HepG2 (cell line): ENCODE measurements at regions not wholly inside any gene's neighbourhood (a gene's known extent, or its start where the extent isn't known, plus 50 kb on each side); places are given as distances from the start of the nearest gene placed in this dataset.

Experiments used
- HMG20A ChIP-seq: IDR thresholded peaks from 2 replicates; pipeline ENCODE4 v1.6.1; 2016; ENCODE audit warnings: borderline replicate concordance
- HOXA5 ChIP-seq: sonication (generic); formaldehyde crosslinking; IDR thresholded peaks from 2 replicates; pipeline ENCODE4 v1.4.0; 2020; ENCODE audit warnings: missing genetic modification reagents
- RFXAP ChIP-seq: sonication (generic); formaldehyde crosslinking; IDR thresholded peaks from 2 replicates; pipeline ENCODE4 v1.4.0; 2020; ENCODE audit warnings: missing genetic modification reagents, borderline replicate concordance
- ZBTB38 ChIP-seq: sonication (generic); formaldehyde crosslinking; IDR thresholded peaks from 2 replicates; pipeline ENCODE4 v1.5.1; 2020; ENCODE audit warnings: mild to moderate bottlenecking, missing genetic modification reagents
- ZNF33A ChIP-seq: sonication (generic); formaldehyde crosslinking; IDR thresholded peaks from 2 replicates; pipeline ENCODE4 v1.5.1; 2020; ENCODE audit warnings: missing genetic modification reagents, mild to moderate bottlenecking, moderate library complexity, borderline replicate concordance
- TF ChIP-seq, protein P1 (sequence below): sonication (generic); formaldehyde crosslinking; IDR thresholded peaks from 2 replicates; pipeline ENCODE4 v1.5.1; 2020; ENCODE audit warnings: mild to moderate bottlenecking, missing genetic modification reagents, moderate library complexity
- TF ChIP-seq, protein P2 (sequence below): IDR thresholded peaks from 2 replicates; pipeline ENCODE4 v1.6.1; 2016; ENCODE audit warnings: low read depth, control low read depth
- TF ChIP-seq, protein P3 (sequence below): sonication (generic); formaldehyde crosslinking; IDR thresholded peaks from 2 replicates; pipeline ENCODE4 v1.5.1; 2020; ENCODE audit warnings: missing genetic modification reagents, mild to moderate bottlenecking, borderline replicate concordance

DNA sequence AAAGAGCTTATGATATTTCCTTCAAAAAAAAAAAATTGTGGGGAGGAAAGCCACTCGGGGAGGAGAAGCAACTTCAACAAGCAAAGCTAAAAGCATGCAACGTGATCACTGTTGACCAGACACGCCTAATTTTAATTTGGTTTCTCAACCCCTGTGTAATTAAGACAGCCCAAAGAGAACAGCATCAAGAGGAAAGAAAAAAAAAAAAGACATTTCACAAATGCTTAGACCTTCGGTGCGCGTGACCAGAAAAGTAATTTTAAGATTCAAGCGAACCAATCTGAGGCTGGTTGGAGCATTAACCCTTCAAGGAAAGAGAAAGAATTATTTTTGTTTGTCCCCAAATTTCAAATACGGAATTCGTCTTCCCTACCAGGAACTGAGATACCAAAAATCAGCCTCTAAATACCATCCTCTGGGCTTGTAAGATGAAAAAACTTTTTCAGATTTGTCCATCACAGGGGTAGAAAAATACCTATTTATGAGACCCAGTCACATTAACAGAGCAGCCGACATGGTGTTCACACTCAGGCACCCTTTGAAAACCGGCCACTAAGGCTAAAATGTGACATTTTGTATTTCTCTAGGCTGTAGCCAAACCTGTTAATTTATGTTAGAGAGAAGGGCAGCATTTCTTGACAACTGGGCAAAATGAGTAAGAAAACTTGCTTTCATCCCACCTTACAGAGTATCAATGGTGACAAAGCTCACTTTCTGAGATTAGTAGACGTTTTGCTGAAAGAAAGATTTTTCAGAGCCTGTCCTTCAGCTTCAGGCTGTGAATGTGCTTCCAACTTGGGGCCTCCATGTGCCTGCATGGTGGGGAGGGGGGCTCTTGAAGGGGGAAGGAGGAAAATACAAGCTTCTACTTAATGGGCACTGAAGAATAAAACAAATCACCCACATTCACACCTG, 179.9 kb upstream of the KLF14 start (continued):
- TF ChIP-seq HMG20A: no peak
- 0 out of 2 replicates have a peak, but pooled peaks have one; percentile 2 for TF ChIP-seq RFXAP (CRISPR knock-in tag)
- TF ChIP-seq ZBTB38: 0 out of 2 replicates have a peak, but pooled peaks have one; percentile 0
- no peak for TF ChIP-seq HOXA5 (CRISPR knock-in tag)
- TF ChIP-seq ZNF33A: 0 out of 2 replicates have a peak, but pooled peaks have one; percentile 31
- TF ChIP-seq, protein P1, sequence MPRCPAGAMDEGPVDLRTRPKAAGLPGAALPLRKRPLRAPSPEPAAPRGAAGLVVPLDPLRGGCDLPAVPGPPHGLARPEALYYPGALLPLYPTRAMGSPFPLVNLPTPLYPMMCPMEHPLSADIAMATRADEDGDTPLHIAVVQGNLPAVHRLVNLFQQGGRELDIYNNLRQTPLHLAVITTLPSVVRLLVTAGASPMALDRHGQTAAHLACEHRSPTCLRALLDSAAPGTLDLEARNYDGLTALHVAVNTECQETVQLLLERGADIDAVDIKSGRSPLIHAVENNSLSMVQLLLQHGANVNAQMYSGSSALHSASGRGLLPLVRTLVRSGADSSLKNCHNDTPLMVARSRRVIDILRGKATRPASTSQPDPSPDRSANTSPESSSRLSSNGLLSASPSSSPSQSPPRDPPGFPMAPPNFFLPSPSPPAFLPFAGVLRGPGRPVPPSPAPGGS (CRISPR knock-in tag): no peak
- TF ChIP-seq, protein P2, sequence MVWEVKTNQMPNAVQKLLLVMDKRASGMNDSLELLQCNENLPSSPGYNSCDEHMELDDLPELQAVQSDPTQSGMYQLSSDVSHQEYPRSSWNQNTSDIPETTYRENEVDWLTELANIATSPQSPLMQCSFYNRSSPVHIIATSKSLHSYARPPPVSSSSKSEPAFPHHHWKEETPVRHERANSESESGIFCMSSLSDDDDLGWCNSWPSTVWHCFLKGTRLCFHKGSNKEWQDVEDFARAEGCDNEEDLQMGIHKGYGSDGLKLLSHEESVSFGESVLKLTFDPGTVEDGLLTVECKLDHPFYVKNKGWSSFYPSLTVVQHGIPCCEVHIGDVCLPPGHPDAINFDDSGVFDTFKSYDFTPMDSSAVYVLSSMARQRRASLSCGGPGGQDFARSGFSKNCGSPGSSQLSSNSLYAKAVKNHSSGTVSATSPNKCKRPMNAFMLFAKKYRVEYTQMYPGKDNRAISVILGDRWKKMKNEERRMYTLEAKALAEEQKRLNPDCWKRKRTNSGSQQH (CRISPR knock-in tag): 0 out of 2 replicates have a peak, but pooled peaks have one; percentile 5
- TF ChIP-seq, protein P3, sequence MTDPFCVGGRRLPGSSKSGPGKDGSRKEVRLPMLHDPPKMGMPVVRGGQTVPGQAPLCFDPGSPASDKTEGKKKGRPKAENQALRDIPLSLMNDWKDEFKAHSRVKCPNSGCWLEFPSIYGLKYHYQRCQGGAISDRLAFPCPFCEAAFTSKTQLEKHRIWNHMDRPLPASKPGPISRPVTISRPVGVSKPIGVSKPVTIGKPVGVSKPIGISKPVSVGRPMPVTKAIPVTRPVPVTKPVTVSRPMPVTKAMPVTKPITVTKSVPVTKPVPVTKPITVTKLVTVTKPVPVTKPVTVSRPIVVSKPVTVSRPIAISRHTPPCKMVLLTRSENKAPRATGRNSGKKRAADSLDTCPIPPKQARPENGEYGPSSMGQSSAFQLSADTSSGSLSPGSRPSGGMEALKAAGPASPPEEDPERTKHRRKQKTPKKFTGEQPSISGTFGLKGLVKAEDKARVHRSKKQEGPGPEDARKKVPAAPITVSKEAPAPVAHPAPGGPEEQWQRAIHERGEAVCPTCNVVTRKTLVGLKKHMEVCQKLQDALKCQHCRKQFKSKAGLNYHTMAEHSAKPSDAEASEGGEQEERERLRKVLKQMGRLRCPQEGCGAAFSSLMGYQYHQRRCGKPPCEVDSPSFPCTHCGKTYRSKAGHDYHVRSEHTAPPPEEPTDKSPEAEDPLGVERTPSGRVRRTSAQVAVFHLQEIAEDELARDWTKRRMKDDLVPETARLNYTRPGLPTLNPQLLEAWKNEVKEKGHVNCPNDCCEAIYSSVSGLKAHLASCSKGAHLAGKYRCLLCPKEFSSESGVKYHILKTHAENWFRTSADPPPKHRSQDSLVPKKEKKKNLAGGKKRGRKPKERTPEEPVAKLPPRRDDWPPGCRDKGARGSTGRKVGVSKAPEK: 0 out of 2 replicates have a peak, but pooled peaks have one; percentile 10
- TF ChIP-seq, all 625 proteins: peak for 14
